LNCaP clone FGC (cell line): ENCODE measurements at regions not wholly inside any gene's neighbourhood (a gene's known extent, or its start where the extent isn't known, plus 50 kb on each side); places are given as distances from the start of the nearest gene placed in this dataset.

Experiments used
- DNase-seq: peaks from one replicate; pipeline ENCODE4 v3.0.0-alpha.2; 2011; ENCODE audit warnings: low read depth
- H3K4me3 ChIP-seq: 2 replicates; pipeline ENCODE4 v1.5.1; 2011; ENCODE audit warnings: mild to moderate bottlenecking, low read depth, low read length, control low read depth
- CTCF ChIP-seq: IDR thresholded peaks from 2 replicates; pipeline ENCODE4 v1.5.1; 2012; ENCODE audit warnings: mild to moderate bottlenecking; ENCODE audit not compliant: control insufficient read depth, insufficient read depth; ENCODE audit errors: extremely low read depth

GRCh38 chr15:91522605-91523332 lies 330.7 kb upstream of the SLCO3A1 start:
- no peak for DNase-seq
- TF ChIP-seq CTCF, result peak; percentile 43
- no peak overlapping the region for H3K4me3 ChIP-seq

- no peak for TF ChIP-seq CTCF
- no peak overlapping the region for H3K4me3 ChIP-seq
- DNase-seq, result no peak
These were observed 329.9 kb upstream of the SLCO3A1 start for GRCh38 chr15:91523596-91523995.

GRCh38 chr15:91524534-91524933 lies 329.0 kb upstream of the SLCO3A1 start:
- no peak for TF ChIP-seq CTCF
- H3K4me3 ChIP-seq, result no peak overlapping the region

GRCh38 chr15:91525751-91526150 lies 327.8 kb upstream of the SLCO3A1 start:
- no peak for TF ChIP-seq CTCF
- no peak overlapping the region for H3K4me3 ChIP-seq
- no peak for DNase-seq

More at GRCh38 chr15:91524534-91524933, 329.0 kb upstream of the SLCO3A1 start:
- no peak for DNase-seq

GRCh38 chr15:91526424-91526823 lies 327.1 kb upstream of the SLCO3A1 start:
- no peak overlapping the region for H3K4me3 ChIP-seq
- no peak for TF ChIP-seq CTCF
- no peak for DNase-seq

- DNase-seq, result no peak
- H3K4me3 ChIP-seq, result no peak overlapping the region
- TF ChIP-seq CTCF, result no peak
These were observed 324.7 kb upstream of the SLCO3A1 start for GRCh38 chr15:91528801-91529200.

GRCh38 chr15:91529534-91529933 lies 324.0 kb upstream of the SLCO3A1 start:
- no peak for DNase-seq
- no peak for TF ChIP-seq CTCF
- H3K4me3 ChIP-seq, result no peak overlapping the region
